GM19455 (cell line): ENCODE measurements at regions not wholly inside any gene's neighbourhood (a gene's known extent, or its start where the extent isn't known, plus 50 kb on each side); places are given as distances from the start of the nearest gene placed in this dataset.
"Not testable (repeated sequence)": the region's sequence is repeated elsewhere in the genome, so short reads cannot be mapped to it uniquely, and the experiment has no call there.

Experiments used
- ATAC-seq: cut with Tn5 transposase; IDR thresholded peaks from one replicate; pipeline ENCODE4 v1.9.1; 2021; ENCODE audit not compliant: unreplicated experiment

GRCh38 chr14:48735607-48736006 lies 850.6 kb downstream of the RPS29 start:
- ATAC-seq: no peak

- ATAC-seq: no peak
Measured at GRCh38 chr14:48731260-48731659, 854.9 kb downstream of the RPS29 start.

GRCh38 chr14:48726080-48726642 lies 860.0 kb downstream of the RPS29 start:
- ATAC-seq: no peak

GRCh38 chr14:48725051-48725734 lies 861.0 kb downstream of the RPS29 start:
- ATAC-seq: no peak

GRCh38 chr14:48723841-48724495 lies 862.2 kb downstream of the RPS29 start:
- ATAC-seq: no peak

GRCh38 chr14:48714366-48714765 lies 871.8 kb downstream of the RPS29 start:
- no peak for ATAC-seq

- no peak for ATAC-seq
Measured at GRCh38 chr14:48710133-48710532, 876.0 kb downstream of the RPS29 start.

GRCh38 chr14:48709277-48709785 lies 876.8 kb downstream of the RPS29 start:
- no peak for ATAC-seq

- no peak for ATAC-seq
Measured at GRCh38 chr14:48704639-48705038, 881.5 kb downstream of the RPS29 start.

- ATAC-seq: no peak
Measured at GRCh38 chr14:48703728-48704467, 882.3 kb downstream of the RPS29 start.

- ATAC-seq: not testable (repeated sequence)
Measured at GRCh38 chr14:48697362-48697761, 888.8 kb downstream of the RPS29 start.

GRCh38 chr14:48693793-48694192 lies 892.4 kb downstream of the RPS29 start:
- no peak for ATAC-seq

GRCh38 chr14:48690349-48690748 lies 895.8 kb downstream of the RPS29 start:
- no peak for ATAC-seq

- no peak for ATAC-seq
Measured at GRCh38 chr14:48686650-48687049, 899.5 kb downstream of the RPS29 start.

- no peak for ATAC-seq
Measured at GRCh38 chr14:48672506-48672905, 913.7 kb downstream of the RPS29 start.

- ATAC-seq: no peak
Measured at GRCh38 chr14:48670939-48671338, 915.2 kb downstream of the RPS29 start.

GRCh38 chr14:48665077-48665784 lies 920.9 kb downstream of the RPS29 start:
- no peak for ATAC-seq

GRCh38 chr14:48643241-48643640 lies 942.9 kb downstream of the RPS29 start:
- no peak for ATAC-seq

- ATAC-seq: no peak
Measured at GRCh38 chr14:48628870-48629269, 953.5 kb upstream of the MDGA2 start.

- ATAC-seq: no peak
Measured at GRCh38 chr14:48622980-48623379, 947.6 kb upstream of the MDGA2 start.

GRCh38 chr14:48618057-48618456 lies 942.7 kb upstream of the MDGA2 start:
- ATAC-seq: no peak
